ENCODE measurements at regions not wholly inside any gene's neighbourhood (a gene's known extent, or its start where the extent isn't known, plus 50 kb on each side); places are given as distances from the start of the nearest gene placed in this dataset.
"Not testable (repeated sequence)": the region's sequence is repeated elsewhere in the genome, so short reads cannot be mapped to it uniquely, and the experiment has no call there.

DNA sequence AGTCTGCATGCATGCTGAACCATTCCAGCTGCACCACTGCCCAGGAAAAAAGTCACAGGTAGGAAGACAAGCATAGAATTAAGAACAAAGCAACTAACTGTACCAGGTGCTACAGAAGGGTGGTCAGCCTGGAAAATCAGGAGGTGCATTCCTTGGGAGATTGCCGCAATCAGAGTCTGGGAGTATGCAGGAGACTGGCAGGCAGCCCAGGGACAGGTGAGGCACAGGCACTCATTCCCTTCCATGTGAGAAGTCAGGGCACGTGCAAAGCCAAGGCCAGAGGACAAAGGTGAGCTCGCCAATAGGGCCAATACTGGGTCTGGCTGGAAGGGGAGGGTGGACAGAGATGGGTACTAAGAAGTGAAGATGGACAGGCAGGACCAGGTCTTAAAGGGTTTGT is 132.1 kb upstream of the RIMBP3B start:
- TF ChIP-seq POLR2A, CTCF (IDR thresholded peaks at IDR 0.05): not testable (repeated sequence)
